Daoy (cell line): ENCODE measurements at regions not wholly inside any gene's neighbourhood (a gene's known extent, or its start where the extent isn't known, plus 50 kb on each side); places are given as distances from the start of the nearest gene placed in this dataset.
"Not testable (repeated sequence)": the region's sequence is repeated elsewhere in the genome, so short reads cannot be mapped to it uniquely, and the experiment has no call there.

Source experiments
- DNase-seq: peaks from one replicate; pipeline ENCODE4 v3.0.0-alpha.2; 2015; ENCODE audit warnings: low read depth

DNA sequence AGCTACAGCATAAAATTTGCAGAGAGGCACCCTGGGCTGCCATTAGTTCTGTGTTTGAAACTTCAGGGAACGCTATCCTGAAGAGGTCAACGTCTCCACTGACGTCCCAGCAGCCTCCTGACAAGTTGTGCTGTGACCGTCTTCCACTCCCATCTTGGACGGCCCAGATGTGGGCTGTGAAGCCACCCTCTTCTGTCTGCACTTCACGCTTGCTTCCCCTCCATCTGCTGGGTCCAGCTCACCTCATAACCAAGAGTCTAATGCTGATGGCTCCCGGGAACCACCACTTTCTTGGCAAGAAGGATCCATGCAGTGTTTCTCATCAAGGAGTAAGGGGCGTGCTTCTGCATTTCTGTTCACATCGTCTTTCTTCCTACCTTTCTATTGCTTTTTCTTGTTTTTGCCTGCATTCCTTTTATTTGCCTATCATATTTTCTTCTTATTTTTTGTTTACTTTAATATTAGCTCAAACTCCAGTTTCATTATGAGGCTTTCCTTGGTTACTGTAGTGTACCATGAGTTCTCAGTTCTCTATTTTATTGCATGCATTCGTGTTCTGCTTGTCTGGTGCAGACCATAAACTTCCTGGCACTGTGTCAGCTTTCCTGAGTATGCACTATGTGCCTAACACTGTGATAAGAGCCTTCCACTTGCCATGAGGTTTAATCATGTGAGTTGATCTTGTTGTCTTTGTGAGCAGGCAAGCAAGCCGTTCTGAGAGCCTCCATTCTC lies 631.8 kb upstream of the RAB6C start:
- no peak for DNase-seq

DNA sequence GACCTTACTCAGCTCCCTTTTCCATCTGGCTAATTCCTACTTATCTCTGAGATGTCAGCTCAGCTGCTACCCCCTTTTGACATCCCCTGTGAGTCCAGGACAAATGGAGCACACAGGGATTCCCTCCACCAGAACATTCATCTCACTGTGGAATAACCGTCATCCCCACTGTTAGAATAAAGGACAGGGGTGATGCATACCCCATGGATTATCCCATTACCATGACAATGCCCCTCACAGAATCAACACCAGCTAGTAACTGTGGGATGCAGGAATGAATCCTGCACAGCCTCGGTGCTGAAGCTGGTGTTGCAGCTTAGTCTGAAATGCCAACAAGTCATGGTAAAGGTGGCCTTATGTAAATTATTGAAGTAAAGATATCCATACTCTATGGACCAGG lies 624.8 kb upstream of the RAB6C start:
- no peak for DNase-seq

GRCh38 chr2:129361688-129362087 lies 617.8 kb upstream of the RAB6C start:
- no peak for DNase-seq

DNA sequence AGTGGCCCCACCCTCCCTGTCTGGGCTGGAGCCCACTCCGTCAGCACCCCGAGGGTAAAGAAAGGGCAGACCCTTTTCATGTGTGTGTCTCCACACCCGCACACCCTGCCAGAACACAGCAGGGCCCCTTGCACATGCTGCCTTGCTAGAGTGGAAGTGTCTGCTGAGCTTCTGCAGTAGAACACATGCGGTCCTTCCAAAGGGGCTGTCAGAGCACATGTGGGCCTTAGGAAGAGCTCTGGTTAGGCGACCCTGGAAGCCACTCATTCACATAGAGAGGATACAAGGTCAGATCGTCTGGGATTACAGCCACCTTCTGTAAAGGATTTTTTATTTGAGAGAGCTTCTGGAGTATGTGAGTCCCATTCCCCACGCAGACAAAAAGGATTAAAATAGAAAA lies 613.2 kb upstream of the RAB6C start:
- no peak for DNase-seq

- DNase-seq: no peak
Measured at GRCh38 chr2:129367107-129367506, 612.4 kb upstream of the RAB6C start.

- no peak for DNase-seq
Measured at GRCh38 chr2:129369437-129369836, 610.0 kb upstream of the RAB6C start.

GRCh38 chr2:129374452-129374851 lies 605.0 kb upstream of the RAB6C start:
- no peak for DNase-seq

DNA sequence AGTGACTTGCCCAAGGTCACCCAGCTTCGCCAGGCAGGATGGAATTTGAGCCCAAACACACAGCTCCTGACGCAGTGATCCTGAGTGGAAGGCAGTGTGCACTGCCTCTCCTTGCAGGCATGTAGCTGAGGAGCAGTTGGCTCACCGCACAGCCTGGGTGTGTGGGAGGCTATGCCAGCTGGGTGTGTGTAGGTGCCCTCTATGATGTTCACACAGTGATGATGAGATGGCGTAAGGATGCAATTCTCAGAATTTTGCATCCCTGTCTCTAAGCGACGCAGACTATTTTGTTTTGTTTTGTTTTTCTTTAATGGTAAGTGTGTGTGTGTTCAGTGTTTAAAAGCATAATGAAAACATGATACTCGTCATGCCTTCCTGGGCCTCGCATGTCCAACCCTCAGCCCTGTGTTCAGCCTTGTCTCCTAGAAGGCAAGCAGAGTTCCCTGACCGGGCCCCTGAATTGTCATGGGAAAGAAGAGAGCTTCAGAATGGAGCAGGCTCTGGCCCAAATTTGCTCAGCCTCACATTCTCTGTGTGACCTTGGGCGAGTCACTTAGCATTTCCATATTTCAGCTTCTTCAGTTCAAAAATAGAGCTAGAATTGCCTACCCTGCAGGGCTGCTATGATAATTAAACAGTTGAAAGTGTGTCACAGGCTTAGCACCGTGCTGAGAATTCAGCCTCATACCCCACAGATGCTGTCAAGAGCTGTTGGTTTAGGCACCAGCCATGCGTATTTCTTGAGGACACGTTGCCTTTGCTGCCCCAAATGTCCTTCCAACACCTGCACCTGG lies 603.6 kb upstream of the RAB6C start:
- DNase-seq: no peak

GRCh38 chr2:129376426-129377077 lies 602.9 kb upstream of the RAB6C start:
- no peak for DNase-seq

GRCh38 chr2:129377078-129377469 lies 602.4 kb upstream of the RAB6C start:
- no peak for DNase-seq

DNA sequence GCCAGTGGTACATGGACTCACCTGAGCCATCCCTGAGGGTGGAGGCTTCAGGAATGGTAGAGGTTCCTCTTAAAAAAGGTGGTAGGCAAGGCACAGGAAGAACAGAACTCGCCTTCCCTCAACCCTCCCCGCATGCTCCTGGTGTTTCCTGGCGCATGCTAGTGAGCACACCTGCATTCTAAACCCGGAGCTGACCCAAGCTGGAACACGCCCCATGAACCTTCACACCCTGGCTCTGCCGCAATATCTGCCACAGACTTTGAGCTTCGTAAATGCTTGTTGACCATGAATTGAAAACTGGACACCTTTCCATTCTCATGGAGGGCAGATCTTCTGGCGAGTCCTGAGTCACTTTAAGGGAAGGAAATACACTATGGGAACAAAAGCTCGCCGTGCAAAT lies 601.3 kb upstream of the RAB6C start:
- DNase-seq: no peak

DNA sequence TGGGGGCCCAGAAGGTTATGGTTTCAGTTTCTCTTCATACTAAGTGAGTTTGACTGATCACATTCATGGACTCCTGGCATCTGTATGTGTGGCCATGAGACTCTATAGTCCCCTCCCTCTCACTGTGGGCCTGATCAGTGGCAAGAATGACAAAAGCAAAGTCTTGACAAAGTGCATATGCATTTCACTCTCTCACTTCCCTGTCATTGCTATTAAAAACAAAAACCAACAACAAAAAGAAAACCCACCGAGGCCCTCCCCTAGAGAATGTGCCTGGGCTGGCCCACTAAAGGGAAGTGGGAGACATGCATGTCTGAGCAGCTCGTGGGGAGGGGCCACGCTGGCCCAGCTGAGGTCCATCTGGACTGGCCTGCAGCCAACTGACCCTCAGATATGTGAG lies 600.1 kb upstream of the RAB6C start:
- DNase-seq: no peak

GRCh38 chr2:129381789-129382188 lies 597.7 kb upstream of the RAB6C start:
- no peak for DNase-seq

DNA sequence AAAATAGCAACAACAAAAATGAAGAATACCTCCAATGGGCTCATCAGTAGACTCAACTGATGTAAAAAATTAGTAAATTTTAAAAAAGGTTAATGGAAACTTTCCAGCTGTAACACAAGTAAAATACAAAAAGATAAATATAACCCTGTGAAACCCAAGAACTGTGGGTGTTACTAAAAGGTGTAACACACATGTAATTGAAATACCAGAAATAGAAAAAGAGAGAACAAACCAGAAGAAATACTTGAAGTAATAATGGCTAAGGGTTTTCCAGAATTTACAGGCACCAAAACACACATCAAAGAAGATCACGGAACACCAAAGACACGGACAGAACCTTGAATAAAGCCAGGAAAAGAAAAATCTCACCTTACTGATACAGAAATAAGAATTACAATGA lies 590.6 kb upstream of the RAB6C start:
- DNase-seq: no peak

DNA sequence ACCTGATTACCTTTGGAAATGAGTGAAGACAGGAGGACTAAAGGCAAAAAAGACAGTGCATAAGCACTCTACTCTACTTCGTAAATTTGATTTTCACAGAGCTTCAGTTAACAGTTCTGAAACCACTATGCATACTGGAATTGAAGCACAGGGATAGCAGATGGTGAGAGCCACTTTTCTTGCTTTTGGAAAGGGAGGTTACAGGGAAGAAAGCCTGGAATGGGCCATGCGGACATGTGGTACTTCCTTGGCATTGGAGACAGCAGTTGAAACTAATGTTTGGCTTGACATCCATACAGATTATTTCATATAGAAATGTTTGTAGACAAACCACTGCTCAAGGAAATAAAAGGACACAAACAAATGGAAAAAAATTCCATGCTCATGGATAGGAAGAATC lies 585.6 kb upstream of the RAB6C start:
- DNase-seq: no peak

GRCh38 chr2:129396980-129397599 lies 582.4 kb upstream of the RAB6C start:
- no peak for DNase-seq

DNA sequence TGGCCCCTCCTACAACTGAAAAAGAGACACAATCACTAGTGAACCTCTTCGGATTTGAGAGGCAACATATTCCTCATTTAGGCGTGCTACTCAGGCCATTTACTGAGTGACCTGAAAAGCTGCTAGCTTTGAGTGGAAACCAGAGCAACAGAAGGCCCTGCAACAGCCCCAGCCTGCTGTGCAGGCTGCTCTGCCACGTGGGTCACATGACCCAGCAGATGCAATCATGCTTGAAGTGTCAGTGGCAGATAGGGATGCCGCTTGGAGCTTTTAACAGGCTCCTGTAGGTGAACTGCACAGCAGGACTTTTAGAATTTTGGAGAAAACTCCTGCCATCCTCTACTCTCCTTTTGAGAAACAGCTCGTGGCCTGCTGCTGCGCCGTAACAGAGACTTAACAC lies 578.6 kb upstream of the RAB6C start:
- DNase-seq: no peak

DNA sequence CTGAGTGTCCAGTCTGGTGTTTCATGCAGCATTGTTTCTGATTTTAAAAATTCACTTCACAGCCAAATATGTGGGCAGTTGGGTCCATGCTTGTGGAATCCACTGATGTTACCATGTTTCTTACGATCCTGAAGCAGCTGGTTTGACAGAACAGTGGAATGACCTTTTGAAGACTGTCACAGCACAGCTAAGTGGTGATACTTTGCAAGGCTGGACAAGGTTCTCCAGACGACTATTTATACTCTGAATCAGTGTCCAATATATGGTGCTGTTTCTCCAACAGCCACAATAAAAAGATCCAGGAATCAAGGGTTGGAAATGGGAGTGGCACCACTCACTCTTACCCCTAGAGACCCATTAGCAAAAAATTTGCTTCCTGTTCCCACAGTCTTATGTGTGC lies 577.4 kb upstream of the RAB6C start:
- no peak for DNase-seq

- DNase-seq: no peak
Measured at GRCh38 chr2:129404000-129404685, 575.3 kb upstream of the RAB6C start.

DNA sequence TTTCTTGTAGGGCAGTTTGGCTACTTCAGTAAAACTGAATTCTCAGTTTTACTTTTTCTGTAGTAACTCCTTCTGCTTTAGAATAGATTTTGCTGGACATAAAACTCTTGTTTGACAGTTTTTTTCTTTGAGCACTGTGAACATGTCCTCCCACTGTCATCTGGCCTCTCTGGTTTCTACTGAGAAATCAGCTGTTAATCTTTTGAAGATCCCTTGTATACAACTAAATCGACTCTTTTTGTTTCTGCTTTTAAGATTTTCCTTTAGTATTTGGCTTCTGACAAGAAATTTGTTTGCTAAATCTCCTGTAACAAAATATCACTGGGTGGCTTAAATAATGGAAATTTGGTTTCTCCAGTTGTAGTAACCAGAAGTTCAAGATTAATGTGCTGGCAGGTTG lies 570.9 kb upstream of the RAB6C start:
- DNase-seq: no peak

GRCh38 chr2:129417041-129417440 lies 562.4 kb upstream of the RAB6C start:
- DNase-seq: not testable (repeated sequence)

DNA sequence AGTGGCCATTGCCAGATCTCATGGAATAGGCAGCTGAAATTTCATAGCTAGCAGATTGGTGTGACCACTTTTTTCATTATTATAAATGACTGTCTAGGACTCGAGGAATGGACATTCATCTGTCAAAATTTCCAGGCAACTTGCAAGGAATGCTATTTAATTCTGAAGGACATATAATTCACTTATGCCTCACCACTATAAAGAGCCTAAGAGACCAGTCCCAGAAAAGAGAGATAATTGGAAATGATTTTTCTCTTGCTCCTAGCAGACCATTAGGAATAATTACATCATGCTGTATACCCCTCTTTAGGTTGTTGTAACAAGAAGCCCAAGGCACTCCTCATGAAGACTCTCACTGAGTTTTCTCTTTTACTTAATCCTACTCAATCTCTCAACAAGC lies 557.4 kb upstream of the RAB6C start:
- no peak for DNase-seq
